ENCODE measurements at regions not wholly inside any gene's neighbourhood (a gene's known extent, or its start where the extent isn't known, plus 50 kb on each side); places are given as distances from the start of the nearest gene placed in this dataset.

DNA sequence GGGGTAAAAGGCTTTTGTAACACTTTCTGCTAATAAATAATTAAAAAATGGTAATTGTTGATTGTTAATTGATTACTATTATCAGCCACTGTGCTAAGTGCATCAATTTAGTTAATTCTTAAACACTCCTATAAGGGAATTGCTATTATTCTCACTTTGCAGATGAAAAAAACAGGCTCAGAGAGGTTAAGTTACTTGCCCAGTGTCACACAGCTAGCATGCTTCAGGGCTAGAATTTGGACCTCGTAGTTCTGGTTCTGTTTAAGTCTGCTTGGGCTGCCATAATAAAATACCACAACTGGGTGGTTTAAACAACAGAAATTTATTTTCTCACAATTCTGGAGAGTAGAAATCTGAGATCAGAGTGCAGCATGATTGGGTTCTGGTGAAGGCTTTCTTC is 164.8 kb upstream of the TBX18 start:
- WGBS (ENCODE audit: extremely low coverage, insufficient read length, low lambda C conversion rate): no CpG with 5 or more reads among the region's 1 CpG
- no peaks in the 10 kb centered on the region for H3K9me3 Mint-ChIP-seq
- no peak for TF ChIP-seq CTCF (conservative IDR thresholded peaks at IDR 0.05)

More for the DNA sequence above, 164.8 kb upstream of the TBX18 start:
- Histone ChIP-seq H3K4me2 (ENCODE audit: insufficient read depth, insufficient read length, low read length) (no peak overlapping the region), H4K20me1 (ENCODE audit: control insufficient read depth, insufficient read depth, insufficient read length) (no peaks in the 10 kb centered on the region), H3K14ac (ENCODE audit: insufficient read depth, low read length) (no peak overlapping the region), H2BK12ac (ENCODE audit: insufficient read length, low read depth, low read length) (no peak overlapping the region), H3K4ac (ENCODE audit: low read depth, low read length) (no peak overlapping the region), H3K23me2 (ENCODE audit: insufficient read length, low read depth, low read length, poor library complexity, severe bottlenecking) (no peaks in the 10 kb centered on the region), H3K27me3 (ENCODE audit: insufficient read depth, low read length) (no peaks in the 10 kb centered on the region), H3T11ph (ENCODE audit: low read length) (no peak overlapping the region), H2BK20ac (ENCODE audit: low read depth, low read length, poor library complexity, severe bottlenecking) (no peak overlapping the region), H3K9me3 (ENCODE audit: control insufficient read depth, low read depth, low read length) (no peaks in the 10 kb centered on the region), H3K27ac (ENCODE audit: insufficient read length, low read depth, low read length) (no peak overlapping the region), H4K8ac (replicated peaks; ENCODE audit: insufficient read length, low read depth, low read length) (no peak overlapping the region), H3K4me1 (ENCODE audit: insufficient read depth, low read length) (no peaks in the 10 kb centered on the region), H3K56ac (ENCODE audit: insufficient read length, low read depth, low read length) (no peak overlapping the region), H2AFZ (ENCODE audit: low read length) (no peak overlapping the region), H4K5ac (ENCODE audit: insufficient read length, low read depth, low read length) (no peak overlapping the region), H3K23ac (ENCODE audit: insufficient read length, low read depth, low read length) (no peak overlapping the region), H2BK120ac (ENCODE audit: low read depth, low read length, poor library complexity, severe bottlenecking) (no peak overlapping the region), H3K9ac (ENCODE audit: extremely low read depth, insufficient read length, low read length) (no peak overlapping the region), H2BK15ac (ENCODE audit: low read depth, low read length) (no peak overlapping the region), H2BK5ac (ENCODE audit: insufficient read length, low read length) (no peak overlapping the region), H4K91ac (ENCODE audit: insufficient read length, low read depth, low read length) (no peak overlapping the region), H3K18ac (ENCODE audit: insufficient read length, low read depth, low read length) (no peak overlapping the region), H3K79me2 (ENCODE audit: insufficient read depth, low read length) (no peaks in the 10 kb centered on the region), H2AK5ac (ENCODE audit: insufficient read length, low read length) (no peak overlapping the region), H3K79me1 (ENCODE audit: insufficient read depth, low read depth, low read length, poor library complexity, severe bottlenecking) (no peaks in the 10 kb centered on the region)
- H3K4me1 Mint-ChIP-seq: peaks cover 4% of the 10 kb centered on the region in 2 experiments
- no peaks in the 10 kb centered on the region for H3K36me3 Mint-ChIP-seq (ENCODE audit: insufficient read depth in 1 of 3, low read depth in 3 of 3)
- DNase-seq: no peak
- peaks cover 1% of the 10 kb centered on the region for H3K27me3 Mint-ChIP-seq (ENCODE audit: low read depth)
- H3K27ac Mint-ChIP-seq: no peak overlapping the region
- H3K4me3 Mint-ChIP-seq: no peak overlapping the region

Data from H9 (cell line).